HEK293 (cell line): ENCODE measurements at regions not wholly inside any gene's neighbourhood (a gene's known extent, or its start where the extent isn't known, plus 50 kb on each side); places are given as distances from the start of the nearest gene placed in this dataset.

Experiments
- CTCF ChIA-PET: fragments of 350-600 bp; formaldehyde crosslinking; extraction: SDS; loops from one replicate; lab custom pipeline; 2021; ENCODE audit warnings: antibody characterized with exemption; lab: Yijun Ruan, JAX
- POLR2A ChIA-PET: fragments of 300-600 bp; formaldehyde crosslinking; extraction: SDS; loops from one replicate; lab custom pipeline; 2020; ENCODE audit warnings: antibody characterized with exemption, inconsistent platforms; lab: Yijun Ruan, JAX
- H3K27ac ChIP-seq: fragments of 200-500 bp; sonication (Bioruptor generic); 2 replicates; pipeline ENCODE4 v1.5.1; 2014; ENCODE audit warnings: low read depth, low read length, control low read depth, inconsistent platforms; ENCODE audit errors: extremely low read depth
- H3K36me3 ChIP-seq, 2 experiments: fragments of 200-500 bp in 1 of 2; sonication (Bioruptor generic) in 1 of 2; 1 replicate in 1 of 2; 2 replicates in 1 of 2; pipeline ENCODE4 v1.5.1; 2014 to 2017; ENCODE audit warnings: inconsistent platforms in 2 of 2, low read length in 2 of 2; ENCODE audit not compliant: control insufficient read depth in 2 of 2, insufficient read depth in 1 of 2
- H3K4me1 ChIP-seq: fragments of 200-500 bp; sonication (Bioruptor generic); 2 replicates; pipeline ENCODE4 v1.5.1; 2014; ENCODE audit warnings: mild to moderate bottlenecking, low read length, inconsistent platforms; ENCODE audit not compliant: control insufficient read depth, insufficient read depth
- H3K4me3 ChIP-seq: 2 replicates; pipeline ENCODE4 v1.5.1; 2011; ENCODE audit warnings: low read depth, mild to moderate bottlenecking, control low read depth, low read length, moderate library complexity
- H3K9me3 ChIP-seq: fragments of 200-500 bp; sonication (Bioruptor generic); 2 replicates; pipeline ENCODE4 v1.5.1; 2014; ENCODE audit warnings: low read depth, low read length, inconsistent platforms; ENCODE audit not compliant: control insufficient read depth, insufficient read depth
- GLI2 ChIP-seq: fragments of 450-650 bp; formaldehyde crosslinking; IDR thresholded peaks from 2 replicates; pipeline ENCODE4; 2017; ENCODE audit warnings: missing biosample characterization, missing genetic modification characterization, low read depth, borderline replicate concordance
- GLIS1 ChIP-seq: fragments of 450-650 bp; formaldehyde crosslinking; IDR thresholded peaks from 2 replicates; pipeline ENCODE4 v1.5.1; 2016; ENCODE audit warnings: missing biosample characterization, missing genetic modification characterization
- IKZF3 ChIP-seq: fragments of 450-650 bp; IDR thresholded peaks from 2 replicates; pipeline ENCODE4 v1.5.0; 2018; ENCODE audit warnings: missing biosample characterization, mild to moderate bottlenecking, missing genetic modification characterization, moderate library complexity
- KLF9 ChIP-seq: fragments of 450-650 bp; formaldehyde crosslinking; IDR thresholded peaks from 2 replicates; pipeline ENCODE4 v1.5.1; 2016; ENCODE audit warnings: missing biosample characterization, missing genetic modification characterization, low read depth
- MYNN ChIP-seq: fragments of 450-650 bp; formaldehyde crosslinking; IDR thresholded peaks from 2 replicates; pipeline ENCODE4 v1.5.1; 2016; ENCODE audit warnings: missing biosample characterization, missing genetic modification characterization, borderline replicate concordance
- SP3 ChIP-seq: fragments of 450-650 bp; formaldehyde crosslinking; IDR thresholded peaks from 2 replicates; pipeline ENCODE4 v1.5.1; 2016; ENCODE audit warnings: missing biosample characterization, missing genetic modification characterization
- TRIM28 ChIP-seq: IDR thresholded peaks from 2 replicates; pipeline ENCODE4 v1.6.1; 2011; ENCODE audit warnings: low read length, control low read depth, borderline replicate concordance
- YY2 ChIP-seq: fragments of 450-650 bp; formaldehyde crosslinking; IDR thresholded peaks from 2 replicates; pipeline ENCODE4 v1.5.1; 2016; ENCODE audit warnings: missing biosample characterization, missing genetic modification characterization
- ZFHX2 ChIP-seq: fragments of 450-650 bp; formaldehyde crosslinking; conservative IDR thresholded peaks from 2 replicates; pipeline ENCODE4 v1.5.1; 2016; ENCODE audit warnings: missing biosample characterization, missing genetic modification characterization
- ZFP37 ChIP-seq: fragments of 450-650 bp; formaldehyde crosslinking; IDR thresholded peaks from 2 replicates; pipeline ENCODE4 v1.5.1; 2016; ENCODE audit warnings: missing biosample characterization, missing genetic modification characterization
- ZNF121 ChIP-seq: fragments of 450-650 bp; formaldehyde crosslinking; IDR thresholded peaks from 2 replicates; pipeline ENCODE4 v1.5.1; 2016; ENCODE audit warnings: missing biosample characterization, missing genetic modification characterization
- ZNF292 ChIP-seq: fragments of 450-650 bp; formaldehyde crosslinking; IDR thresholded peaks from 2 replicates; pipeline ENCODE4 v1.5.1; 2016; ENCODE audit warnings: low read depth, missing biosample characterization, missing genetic modification characterization, borderline replicate concordance
- ZNF514 ChIP-seq: fragments of 450-650 bp; formaldehyde crosslinking; IDR thresholded peaks from 2 replicates; pipeline ENCODE4 v1.5.1; 2016; ENCODE audit warnings: missing biosample characterization, missing genetic modification characterization
- ZNF549 ChIP-seq: fragments of 450-650 bp; IDR thresholded peaks from 2 replicates; pipeline ENCODE4 v1.5.1; 2018; ENCODE audit warnings: missing biosample characterization, missing genetic modification characterization, mild to moderate bottlenecking, inconsistent platforms, moderate library complexity
- ZNF571 ChIP-seq: fragments of 450-650 bp; formaldehyde crosslinking; IDR thresholded peaks from 2 replicates; pipeline ENCODE4 v1.5.0; 2017; ENCODE audit warnings: missing biosample characterization, missing genetic modification characterization
- ZNF600 ChIP-seq: fragments of 450-650 bp; formaldehyde crosslinking; IDR thresholded peaks from 2 replicates; pipeline ENCODE4 v1.5.1; 2016; ENCODE audit warnings: missing biosample characterization, missing genetic modification characterization
- ZNF664 ChIP-seq: fragments of 450-650 bp; formaldehyde crosslinking; IDR thresholded peaks from 2 replicates; pipeline ENCODE4 v1.5.1; 2016; ENCODE audit warnings: missing biosample characterization, missing genetic modification characterization
- ZNF76 ChIP-seq: fragments of 450-650 bp; formaldehyde crosslinking; IDR thresholded peaks from 2 replicates; pipeline ENCODE4; 2016; ENCODE audit warnings: low read depth, missing biosample characterization, missing genetic modification characterization, borderline replicate concordance
- ZNF776 ChIP-seq: fragments of 450-650 bp; formaldehyde crosslinking; IDR thresholded peaks from 2 replicates; pipeline ENCODE4 v1.5.0; 2017; ENCODE audit warnings: missing biosample characterization, missing genetic modification characterization, borderline replicate concordance
- ZNF837 ChIP-seq: fragments of 450-650 bp; formaldehyde crosslinking; IDR thresholded peaks from 2 replicates; pipeline ENCODE4 v1.5.1; 2016; ENCODE audit warnings: missing biosample characterization, missing genetic modification characterization
- TF ChIP-seq, protein P1 (sequence below): fragments of 450-650 bp; formaldehyde crosslinking; IDR thresholded peaks from 2 replicates; pipeline ENCODE4 v1.5.1; 2016; ENCODE audit warnings: missing biosample characterization, missing genetic modification characterization, low read depth
- TF ChIP-seq, protein P2 (sequence below): fragments of 450-650 bp; formaldehyde crosslinking; IDR thresholded peaks from 2 replicates; pipeline ENCODE4 v1.5.1; 2016; ENCODE audit warnings: missing biosample characterization, missing genetic modification characterization
- TF ChIP-seq, protein P3 (sequence below): fragments of 450-650 bp; formaldehyde crosslinking; IDR thresholded peaks from 2 replicates; pipeline ENCODE4 v1.5.1; 2016; ENCODE audit warnings: missing biosample characterization, missing genetic modification characterization
- TF ChIP-seq, protein P4 (sequence below): fragments of 450-650 bp; formaldehyde crosslinking; IDR thresholded peaks from 2 replicates; pipeline ENCODE4 v1.5.1; 2016; ENCODE audit warnings: missing biosample characterization, missing genetic modification characterization
- TF ChIP-seq, protein P5 (sequence below): fragments of 450-650 bp; formaldehyde crosslinking; IDR thresholded peaks from 2 replicates; pipeline ENCODE4 v1.5.1; 2016; ENCODE audit warnings: missing biosample characterization, missing genetic modification characterization
- TF ChIP-seq, protein P6 (sequence below): fragments of 450-650 bp; formaldehyde crosslinking; IDR thresholded peaks from 2 replicates; pipeline ENCODE4 v1.5.1; 2017; ENCODE audit warnings: missing biosample characterization, missing genetic modification characterization

DNA sequence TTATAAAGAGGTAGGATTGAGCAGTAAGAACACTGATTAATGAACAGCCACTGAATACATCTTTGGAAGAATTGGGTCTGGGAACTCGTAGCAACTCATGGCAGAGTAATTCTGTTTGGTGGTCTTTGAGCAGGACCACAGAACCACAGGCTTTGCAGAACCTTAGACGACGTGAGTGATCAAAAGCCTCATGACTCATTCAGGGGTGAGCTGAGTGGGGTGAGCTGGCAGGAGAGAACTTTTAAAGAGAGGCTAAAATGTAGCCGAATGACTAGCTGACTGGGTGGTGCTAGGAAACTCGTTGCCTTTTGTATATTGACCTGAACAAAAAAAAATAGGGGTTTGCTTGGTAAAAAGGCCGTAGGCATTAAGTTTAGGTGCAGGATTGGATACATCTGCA is 313.8 kb downstream of the TGFB2 start:
- Histone ChIP-seq H3K4me1 (peaks cover 3% of the 10 kb centered on the region), H3K36me3 (no peaks in the 10 kb centered on the region), H3K4me3 (no peak overlapping the region), H3K27ac (no peak overlapping the region), H3K9me3 (no peaks in the 10 kb centered on the region)
- ChIA-PET CTCF (no interaction called here), POLR2A (no interaction called here)
- TF ChIP-seq, protein P1, sequence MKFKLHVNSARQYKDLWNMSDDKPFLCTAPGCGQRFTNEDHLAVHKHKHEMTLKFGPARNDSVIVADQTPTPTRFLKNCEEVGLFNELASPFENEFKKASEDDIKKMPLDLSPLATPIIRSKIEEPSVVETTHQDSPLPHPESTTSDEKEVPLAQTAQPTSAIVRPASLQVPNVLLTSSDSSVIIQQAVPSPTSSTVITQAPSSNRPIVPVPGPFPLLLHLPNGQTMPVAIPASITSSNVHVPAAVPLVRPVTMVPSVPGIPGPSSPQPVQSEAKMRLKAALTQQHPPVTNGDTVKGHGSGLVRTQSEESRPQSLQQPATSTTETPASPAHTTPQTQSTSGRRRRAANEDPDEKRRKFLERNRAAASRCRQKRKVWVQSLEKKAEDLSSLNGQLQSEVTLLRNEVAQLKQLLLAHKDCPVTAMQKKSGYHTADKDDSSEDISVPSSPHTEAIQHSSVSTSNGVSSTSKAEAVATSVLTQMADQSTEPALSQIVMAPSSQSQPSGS = no peak
- TF ChIP-seq MYNN (no peak), ZNF776 (no peak), YY2 (tag by site-specific recombination) (no peak), IKZF3 (tag by site-specific recombination) (no peak), ZNF571 (tag by site-specific recombination) (no peak), SP3 (no peak), ZNF837 (tag by site-specific recombination) (no peak), ZFP37 (tag by site-specific recombination) (no peak), ZNF121 (tag by site-specific recombination) (no peak), ZNF76 (tag by site-specific recombination) (no peak), ZNF664 (tag by site-specific recombination) (no peak), ZNF292 (no peak), GLI2 (tag by site-specific recombination) (no peak), KLF9 (no peak)
- TF ChIP-seq, protein P2, sequence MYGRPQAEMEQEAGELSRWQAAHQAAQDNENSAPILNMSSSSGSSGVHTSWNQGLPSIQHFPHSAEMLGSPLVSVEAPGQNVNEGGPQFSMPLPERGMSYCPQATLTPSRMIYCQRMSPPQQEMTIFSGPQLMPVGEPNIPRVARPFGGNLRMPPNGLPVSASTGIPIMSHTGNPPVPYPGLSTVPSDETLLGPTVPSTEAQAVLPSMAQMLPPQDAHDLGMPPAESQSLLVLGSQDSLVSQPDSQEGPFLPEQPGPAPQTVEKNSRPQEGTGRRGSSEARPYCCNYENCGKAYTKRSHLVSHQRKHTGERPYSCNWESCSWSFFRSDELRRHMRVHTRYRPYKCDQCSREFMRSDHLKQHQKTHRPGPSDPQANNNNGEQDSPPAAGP (tag by site-specific recombination) = no peak
- TF ChIP-seq, protein P3, sequence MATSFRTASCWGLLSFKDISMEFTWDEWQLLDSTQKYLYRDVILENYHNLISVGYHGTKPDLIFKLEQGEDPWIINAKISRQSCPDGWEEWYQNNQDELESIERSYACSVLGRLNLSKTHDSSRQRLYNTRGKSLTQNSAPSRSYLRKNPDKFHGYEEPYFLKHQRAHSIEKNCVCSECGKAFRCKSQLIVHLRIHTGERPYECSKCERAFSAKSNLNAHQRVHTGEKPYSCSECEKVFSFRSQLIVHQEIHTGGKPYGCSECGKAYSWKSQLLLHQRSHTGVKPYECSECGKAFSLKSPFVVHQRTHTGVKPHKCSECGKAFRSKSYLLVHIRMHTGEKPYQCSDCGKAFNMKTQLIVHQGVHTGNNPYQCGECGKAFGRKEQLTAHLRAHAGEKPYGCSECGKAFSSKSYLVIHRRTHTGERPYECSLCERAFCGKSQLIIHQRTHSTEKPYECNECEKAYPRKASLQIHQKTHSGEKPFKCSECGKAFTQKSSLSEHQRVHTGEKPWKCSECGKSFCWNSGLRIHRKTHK (tag by site-specific recombination) = no peak
- TF ChIP-seq, protein P4, sequence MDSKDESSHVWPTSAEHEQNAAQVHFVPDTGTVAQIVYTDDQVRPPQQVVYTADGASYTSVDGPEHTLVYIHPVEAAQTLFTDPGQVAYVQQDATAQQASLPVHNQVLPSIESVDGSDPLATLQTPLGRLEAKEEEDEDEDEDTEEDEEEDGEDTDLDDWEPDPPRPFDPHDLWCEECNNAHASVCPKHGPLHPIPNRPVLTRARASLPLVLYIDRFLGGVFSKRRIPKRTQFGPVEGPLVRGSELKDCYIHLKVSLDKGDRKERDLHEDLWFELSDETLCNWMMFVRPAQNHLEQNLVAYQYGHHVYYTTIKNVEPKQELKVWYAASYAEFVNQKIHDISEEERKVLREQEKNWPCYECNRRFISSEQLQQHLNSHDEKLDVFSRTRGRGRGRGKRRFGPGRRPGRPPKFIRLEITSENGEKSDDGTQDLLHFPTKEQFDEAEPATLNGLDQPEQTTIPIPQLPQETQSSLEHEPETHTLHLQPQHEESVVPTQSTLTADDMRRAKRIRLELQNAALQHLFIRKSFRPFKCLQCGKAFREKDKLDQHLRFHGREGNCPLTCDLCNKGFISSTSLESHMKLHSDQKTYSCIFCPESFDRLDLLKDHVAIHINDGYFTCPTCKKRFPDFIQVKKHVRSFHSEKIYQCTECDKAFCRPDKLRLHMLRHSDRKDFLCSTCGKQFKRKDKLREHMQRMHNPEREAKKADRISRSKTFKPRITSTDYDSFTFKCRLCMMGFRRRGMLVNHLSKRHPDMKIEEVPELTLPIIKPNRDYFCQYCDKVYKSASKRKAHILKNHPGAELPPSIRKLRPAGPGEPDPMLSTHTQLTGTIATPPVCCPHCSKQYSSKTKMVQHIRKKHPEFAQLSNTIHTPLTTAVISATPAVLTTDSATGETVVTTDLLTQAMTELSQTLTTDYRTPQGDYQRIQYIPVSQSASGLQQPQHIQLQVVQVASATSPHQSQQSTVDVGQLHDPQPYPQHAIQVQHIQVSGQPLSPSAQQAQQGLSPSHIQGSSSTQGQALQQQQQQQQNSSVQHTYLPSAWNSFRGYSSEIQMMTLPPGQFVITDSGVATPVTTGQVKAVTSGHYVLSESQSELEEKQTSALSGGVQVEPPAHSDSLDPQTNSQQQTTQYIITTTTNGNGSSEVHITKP (tag by site-specific recombination) = no peak

DNA sequence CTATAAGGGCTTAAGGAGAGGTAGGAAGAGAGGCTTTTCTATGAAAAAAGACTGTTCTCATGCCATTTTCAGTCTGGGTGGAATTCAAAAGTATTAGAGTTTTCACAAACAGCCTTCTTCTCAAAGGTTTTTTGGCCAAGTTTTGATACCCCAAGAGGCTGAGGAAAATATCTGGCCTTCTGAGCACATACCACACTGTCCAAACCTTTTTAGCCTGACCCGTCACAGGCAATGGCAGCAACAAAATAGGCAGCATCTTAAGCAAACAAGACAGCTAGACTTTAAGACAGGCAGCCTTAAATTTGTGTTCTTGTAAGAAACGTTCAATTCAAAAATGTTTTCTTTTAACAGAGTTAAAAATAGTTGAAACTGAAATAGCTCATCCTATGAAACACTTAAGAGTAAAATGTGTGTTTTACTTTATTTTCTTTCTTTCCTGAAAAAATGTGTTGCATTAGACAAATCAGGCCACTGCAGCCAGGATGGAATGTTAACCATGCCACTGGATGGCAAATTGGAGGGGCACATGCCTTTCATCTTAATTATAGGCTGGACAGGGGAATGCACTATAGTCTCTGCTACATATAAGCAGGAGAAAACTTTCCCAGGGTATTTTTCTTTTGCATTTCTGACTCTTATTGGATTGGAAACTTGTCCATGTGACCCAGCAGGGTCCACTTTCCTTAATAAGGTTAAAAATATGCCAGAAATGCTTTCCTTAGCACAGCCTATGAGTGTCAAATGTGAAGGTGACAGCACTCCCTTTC is 315.0 kb downstream of the TGFB2 start:
- H3K36me3 ChIP-seq = no peaks in the 10 kb centered on the region
- H3K9me3 ChIP-seq = no peaks in the 10 kb centered on the region
- no peak overlapping the region for H3K27ac ChIP-seq
- ChIA-PET CTCF (interaction anchor here (1.0 kb wide), 1 partner anchor 11 kb away, joined by 3 read pairs; no protein-coding TSS in a partner anchor), POLR2A (interaction anchor here (0.7 kb wide), 1 partner anchor 234 kb away, joined by 3 read pairs; no protein-coding TSS in a partner anchor)
- no peak overlapping the region for H3K4me3 ChIP-seq
- peaks cover 3% of the 10 kb centered on the region for H3K4me1 ChIP-seq
- TF ChIP-seq ZNF514 (no peak), ZFHX2 (tag by site-specific recombination) (no peak), ZNF600 (tag by site-specific recombination) (no peak), GLIS1 (tag by site-specific recombination) (no peak), TRIM28 (no peak), ZNF549 (tag by site-specific recombination) (no peak)
- TF ChIP-seq, protein P5, sequence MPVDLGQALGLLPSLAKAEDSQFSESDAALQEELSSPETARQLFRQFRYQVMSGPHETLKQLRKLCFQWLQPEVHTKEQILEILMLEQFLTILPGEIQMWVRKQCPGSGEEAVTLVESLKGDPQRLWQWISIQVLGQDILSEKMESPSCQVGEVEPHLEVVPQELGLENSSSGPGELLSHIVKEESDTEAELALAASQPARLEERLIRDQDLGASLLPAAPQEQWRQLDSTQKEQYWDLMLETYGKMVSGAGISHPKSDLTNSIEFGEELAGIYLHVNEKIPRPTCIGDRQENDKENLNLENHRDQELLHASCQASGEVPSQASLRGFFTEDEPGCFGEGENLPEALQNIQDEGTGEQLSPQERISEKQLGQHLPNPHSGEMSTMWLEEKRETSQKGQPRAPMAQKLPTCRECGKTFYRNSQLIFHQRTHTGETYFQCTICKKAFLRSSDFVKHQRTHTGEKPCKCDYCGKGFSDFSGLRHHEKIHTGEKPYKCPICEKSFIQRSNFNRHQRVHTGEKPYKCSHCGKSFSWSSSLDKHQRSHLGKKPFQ (tag by site-specific recombination) = no peak
- TF ChIP-seq, protein P6, sequence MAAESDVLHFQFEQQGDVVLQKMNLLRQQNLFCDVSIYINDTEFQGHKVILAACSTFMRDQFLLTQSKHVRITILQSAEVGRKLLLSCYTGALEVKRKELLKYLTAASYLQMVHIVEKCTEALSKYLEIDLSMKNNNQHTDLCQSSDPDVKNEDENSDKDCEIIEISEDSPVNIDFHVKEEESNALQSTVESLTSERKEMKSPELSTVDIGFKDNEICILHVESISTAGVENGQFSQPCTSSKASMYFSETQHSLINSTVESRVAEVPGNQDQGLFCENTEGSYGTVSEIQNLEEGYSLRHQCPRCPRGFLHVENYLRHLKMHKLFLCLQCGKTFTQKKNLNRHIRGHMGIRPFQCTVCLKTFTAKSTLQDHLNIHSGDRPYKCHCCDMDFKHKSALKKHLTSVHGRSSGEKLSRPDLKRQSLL (tag by site-specific recombination) = no peak
